ENCODE measurements at regions not wholly inside any gene's neighbourhood (a gene's known extent, or its start where the extent isn't known, plus 50 kb on each side); places are given as distances from the start of the nearest gene placed in this dataset.

GRCh38 chr2:16565481-16565880 lies 100.2 kb downstream of the CYRIA start:
- DNase-seq (ENCODE audit: low read depth): no peak

- DNase-seq (ENCODE audit: low read depth): no peak
Measured at GRCh38 chr2:16561676-16562075, 104.0 kb downstream of the CYRIA start.

- DNase-seq (ENCODE audit: low read depth): no peak
Measured at GRCh38 chr2:16561251-16561650, 104.4 kb downstream of the CYRIA start.

GRCh38 chr2:16559278-16560067 lies 106.2 kb downstream of the CYRIA start:
- no peak for DNase-seq (ENCODE audit: low read depth)

GRCh38 chr2:16554060-16554583 lies 111.5 kb downstream of the CYRIA start:
- DNase-seq (ENCODE audit: low read depth): no peak

- no peak for DNase-seq (ENCODE audit: low read depth)
Measured at GRCh38 chr2:16553226-16553625, 112.4 kb downstream of the CYRIA start.

GRCh38 chr2:16552202-16552601 lies 113.4 kb downstream of the CYRIA start:
- DNase-seq (ENCODE audit: low read depth): no peak

GRCh38 chr2:16548036-16548435 lies 117.6 kb downstream of the CYRIA start:
- DNase-seq (ENCODE audit: low read depth): no peak

GRCh38 chr2:16546128-16546754 lies 119.4 kb downstream of the CYRIA start:
- peak; percentile 4 for DNase-seq (ENCODE audit: low read depth)

GRCh38 chr2:16538707-16539106 lies 126.9 kb downstream of the CYRIA start:
- DNase-seq (ENCODE audit: low read depth): no peak

- no peak for DNase-seq (ENCODE audit: low read depth)
Measured at GRCh38 chr2:16537347-16537746, 128.3 kb downstream of the CYRIA start.

GRCh38 chr2:16526193-16526592 lies 139.4 kb downstream of the CYRIA start:
- DNase-seq (ENCODE audit: low read depth): no peak

GRCh38 chr2:16525265-16525887 lies 140.3 kb downstream of the CYRIA start:
- DNase-seq (ENCODE audit: low read depth): no peak

- no peak for DNase-seq (ENCODE audit: low read depth)
Measured at GRCh38 chr2:16523711-16524110, 141.9 kb downstream of the CYRIA start.

GRCh38 chr2:16522031-16522831 lies 143.4 kb downstream of the CYRIA start:
- no peak for DNase-seq (ENCODE audit: low read depth)

GRCh38 chr2:16520891-16521290 lies 144.7 kb downstream of the CYRIA start:
- no peak for DNase-seq (ENCODE audit: low read depth)

- DNase-seq (ENCODE audit: low read depth): no peak
Measured at GRCh38 chr2:16515696-16516095, 149.9 kb downstream of the CYRIA start.

- no peak for DNase-seq (ENCODE audit: low read depth)
Measured at GRCh38 chr2:16513626-16514025, 152.0 kb downstream of the CYRIA start.

GRCh38 chr2:16511041-16511440 lies 154.6 kb downstream of the CYRIA start:
- DNase-seq (ENCODE audit: low read depth): no peak

- no peak for DNase-seq (ENCODE audit: low read depth)
Measured at GRCh38 chr2:16509042-16509441, 156.6 kb downstream of the CYRIA start.

GRCh38 chr2:16508490-16508851 lies 157.2 kb downstream of the CYRIA start:
- DNase-seq (ENCODE audit: low read depth): no peak

Data from RPMI7951 (cell line).